BE2C (cell line): ENCODE measurements at regions not wholly inside any gene's neighbourhood (a gene's known extent, or its start where the extent isn't known, plus 50 kb on each side); places are given as distances from the start of the nearest gene placed in this dataset.
A peak's percentile ranks its signal among the peaks of the same experiment; 100 is the strongest.

Experiments used
- DNase-seq: peaks from one replicate; pipeline ENCODE4 v3.0.0-alpha.2; 2020
- H3K27me3 ChIP-seq: fragments of 250-450 bp; sonication (Bioruptor Pico); 2 replicates; pipeline ENCODE4 v1.5.1; 2020; ENCODE audit warnings: mild to moderate bottlenecking
- H3K36me3 ChIP-seq: fragments of 250-450 bp; sonication (Bioruptor Pico); 2 replicates; pipeline ENCODE4 v1.5.1; 2020; ENCODE audit warnings: mild to moderate bottlenecking
- H3K4me1 ChIP-seq: fragments of 250-450 bp; sonication (Bioruptor Pico); 2 replicates; pipeline ENCODE4 v1.5.1; 2020
- H3K4me3 ChIP-seq: 2 replicates; pipeline ENCODE4 v1.5.1; 2011; ENCODE audit warnings: low read depth, low read length
- H3K9me3 ChIP-seq: fragments of 250-450 bp; sonication (Bioruptor Pico); 2 replicates; pipeline ENCODE4 v1.5.1; 2020
- TF ChIP-seq, protein P1 (sequence below): IDR thresholded peaks from 2 replicates; pipeline ENCODE4 v1.5.1; 2012; ENCODE audit warnings: mild to moderate bottlenecking, low read depth, low read length

GRCh38 chr2:9744256-9745004, 98.8 kb upstream of the TAF1B start:
- DNase-seq, result peak; percentile 69

DNA sequence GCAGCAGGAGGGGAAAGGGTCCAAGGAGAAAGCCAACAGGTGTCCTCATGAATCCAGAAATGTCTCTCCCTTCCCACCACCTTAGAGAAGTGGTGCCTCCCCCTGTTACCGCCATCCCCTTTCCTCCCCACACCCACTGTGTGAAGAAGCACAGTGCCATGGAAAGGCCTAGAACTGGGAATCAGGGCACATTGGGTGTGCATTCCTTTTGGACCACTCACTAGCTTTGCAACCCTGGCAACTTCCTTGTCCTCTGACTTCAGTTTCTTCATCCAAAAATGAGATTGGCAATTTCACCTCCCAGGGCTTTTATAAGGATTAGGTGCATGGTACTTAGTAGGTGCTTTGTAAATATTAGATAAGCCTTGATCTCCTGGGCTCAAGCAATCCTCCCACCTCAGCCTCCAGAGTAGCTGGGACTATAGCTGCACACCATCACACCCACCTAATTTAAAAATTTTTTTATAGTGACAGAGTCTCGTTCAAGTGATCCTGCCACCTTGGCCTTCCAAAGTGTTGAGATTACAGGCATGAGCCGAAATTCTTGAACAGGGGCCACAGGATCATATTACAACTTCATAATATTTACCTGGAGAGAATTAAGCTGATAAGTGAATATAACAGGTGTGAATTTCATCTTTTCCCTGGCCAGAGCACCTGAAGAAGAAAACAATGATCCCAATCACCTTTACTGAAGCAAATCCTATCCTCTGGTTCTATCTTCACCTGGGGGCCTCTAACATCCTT, 97.9 kb upstream of the TAF1B start:
- no peak for DNase-seq
- H3K4me3 ChIP-seq, result no peak overlapping the region
- H3K9me3 ChIP-seq, result no peaks in the 10 kb centered on the region
- TF ChIP-seq, protein P1, sequence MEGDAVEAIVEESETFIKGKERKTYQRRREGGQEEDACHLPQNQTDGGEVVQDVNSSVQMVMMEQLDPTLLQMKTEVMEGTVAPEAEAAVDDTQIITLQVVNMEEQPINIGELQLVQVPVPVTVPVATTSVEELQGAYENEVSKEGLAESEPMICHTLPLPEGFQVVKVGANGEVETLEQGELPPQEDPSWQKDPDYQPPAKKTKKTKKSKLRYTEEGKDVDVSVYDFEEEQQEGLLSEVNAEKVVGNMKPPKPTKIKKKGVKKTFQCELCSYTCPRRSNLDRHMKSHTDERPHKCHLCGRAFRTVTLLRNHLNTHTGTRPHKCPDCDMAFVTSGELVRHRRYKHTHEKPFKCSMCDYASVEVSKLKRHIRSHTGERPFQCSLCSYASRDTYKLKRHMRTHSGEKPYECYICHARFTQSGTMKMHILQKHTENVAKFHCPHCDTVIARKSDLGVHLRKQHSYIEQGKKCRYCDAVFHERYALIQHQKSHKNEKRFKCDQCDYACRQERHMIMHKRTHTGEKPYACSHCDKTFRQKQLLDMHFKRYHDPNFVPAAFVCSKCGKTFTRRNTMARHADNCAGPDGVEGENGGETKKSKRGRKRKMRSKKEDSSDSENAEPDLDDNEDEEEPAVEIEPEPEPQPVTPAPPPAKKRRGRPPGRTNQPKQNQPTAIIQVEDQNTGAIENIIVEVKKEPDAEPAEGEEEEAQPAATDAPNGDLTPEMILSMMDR, result no peak
- H3K36me3 ChIP-seq, result no peaks in the 10 kb centered on the region
- 0 out of 2 replicates have a peak, but pooled peaks cover 3% of the 10 kb centered on the region for H3K4me1 ChIP-seq
- H3K27me3 ChIP-seq, result no peaks in the 10 kb centered on the region

More at GRCh38 chr2:9744256-9745004, 98.8 kb upstream of the TAF1B start:
- no peaks in the 10 kb centered on the region for H3K9me3 ChIP-seq
- TF ChIP-seq, protein P1, result no peak
- no peaks in the 10 kb centered on the region for H3K27me3 ChIP-seq
- H3K4me1 ChIP-seq, result peaks cover 3% of the 10 kb centered on the region; the same call in 1 of the 2 replicates
- no peak overlapping the region for H3K4me3 ChIP-seq
- H3K36me3 ChIP-seq, result no peaks in the 10 kb centered on the region

GRCh38 chr2:9747396-9747795, 95.9 kb upstream of the TAF1B start:
- H3K4me1 ChIP-seq, result peaks cover 6% of the 10 kb centered on the region; the same call in 1 of the 2 replicates
- H3K9me3 ChIP-seq, result no peaks in the 10 kb centered on the region
- no peak overlapping the region for H3K4me3 ChIP-seq
- TF ChIP-seq, protein P1, result no peak
- DNase-seq, result no peak
- H3K27me3 ChIP-seq, result no peaks in the 10 kb centered on the region
- no peaks in the 10 kb centered on the region for H3K36me3 ChIP-seq

- Histone ChIP-seq H3K36me3 (no peaks in the 10 kb centered on the region), H3K27me3 (no peaks in the 10 kb centered on the region), H3K4me3 (no peak overlapping the region), H3K4me1 (peaks cover 10% of the 10 kb centered on the region), H3K9me3 (no peaks in the 10 kb centered on the region)
- DNase-seq, result no peak
- TF ChIP-seq, protein P1, result no peak
These were observed 94.7 kb upstream of the TAF1B start for GRCh38 chr2:9748577-9748976.

GRCh38 chr2:9749546-9750223, 93.6 kb upstream of the TAF1B start:
- TF ChIP-seq, protein P1, result no peak
- no peak for DNase-seq
- H3K4me1 ChIP-seq, result peaks cover 8% of the 10 kb centered on the region
- no peak overlapping the region for H3K4me3 ChIP-seq
- no peaks in the 10 kb centered on the region for H3K27me3 ChIP-seq
- no peaks in the 10 kb centered on the region for H3K9me3 ChIP-seq
- H3K36me3 ChIP-seq, result no peaks in the 10 kb centered on the region
